ENCODE measurements at regions not wholly inside any gene's neighbourhood (a gene's known extent, or its start where the extent isn't known, plus 50 kb on each side); places are given as distances from the start of the nearest gene placed in this dataset.

DNA sequence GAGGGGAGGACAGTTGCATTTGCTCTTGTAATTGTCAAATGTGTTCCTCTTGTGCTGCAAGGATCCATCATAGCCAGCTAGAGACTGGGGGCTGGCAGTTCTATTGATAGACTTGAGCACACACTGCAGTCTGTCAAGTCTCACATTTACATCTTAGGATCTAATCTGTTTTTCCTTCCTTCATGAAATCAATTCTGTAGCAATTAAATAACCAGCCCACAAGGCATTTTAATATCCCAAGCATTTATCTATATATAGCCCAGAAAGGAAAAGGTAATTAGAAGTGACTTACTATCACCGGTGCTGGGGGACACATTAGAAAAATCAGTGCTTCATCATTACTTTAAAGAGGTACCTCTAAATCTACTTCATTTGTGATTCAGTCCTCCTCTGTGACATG lies 143.0 kb upstream of the STXBP5 start:
- TF ChIP-seq TARDBP (IDR thresholded peaks at IDR 0.05), result no peak
- TF ChIP-seq FOXM1 (IDR thresholded peaks at IDR 0.05; ENCODE audit: borderline replicate concordance), result no peak
- TF ChIP-seq SP1 (IDR thresholded peaks at IDR 0.05), result no peak
- no peak for TF ChIP-seq L3MBTL2 (conservative IDR thresholded peaks at IDR 0.05)
- TF ChIP-seq SUZ12 (IDR thresholded peaks at IDR 0.05), result no peak
- no peak for TF ChIP-seq FOXK2 (IDR thresholded peaks at IDR 0.05)
- no peak for TF ChIP-seq NFRKB (IDR thresholded peaks at IDR 0.05)
- TF ChIP-seq LEF1 (IDR thresholded peaks at IDR 0.05; ENCODE audit: borderline replicate concordance), result no peak
- TF ChIP-seq CTBP1 (IDR thresholded peaks at IDR 0.05; ENCODE audit: borderline replicate concordance), result no peak
- TF ChIP-seq, protein P1, sequence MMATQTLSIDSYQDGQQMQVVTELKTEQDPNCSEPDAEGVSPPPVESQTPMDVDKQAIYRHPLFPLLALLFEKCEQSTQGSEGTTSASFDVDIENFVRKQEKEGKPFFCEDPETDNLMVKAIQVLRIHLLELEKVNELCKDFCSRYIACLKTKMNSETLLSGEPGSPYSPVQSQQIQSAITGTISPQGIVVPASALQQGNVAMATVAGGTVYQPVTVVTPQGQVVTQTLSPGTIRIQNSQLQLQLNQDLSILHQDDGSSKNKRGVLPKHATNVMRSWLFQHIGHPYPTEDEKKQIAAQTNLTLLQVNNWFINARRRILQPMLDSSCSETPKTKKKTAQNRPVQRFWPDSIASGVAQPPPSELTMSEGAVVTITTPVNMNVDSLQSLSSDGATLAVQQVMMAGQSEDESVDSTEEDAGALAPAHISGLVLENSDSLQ (IDR thresholded peaks at IDR 0.05), result no peak

Measured in HEK293T (cell line).